WI38 (cell line): ENCODE measurements at regions not wholly inside any gene's neighbourhood (a gene's known extent, or its start where the extent isn't known, plus 50 kb on each side); places are given as distances from the start of the nearest gene placed in this dataset.

ENCODE experiments used
- H3K4me3 ChIP-seq: 2 replicates; pipeline ENCODE4 v1.5.1; 2011; ENCODE audit warnings: low read depth, mild to moderate bottlenecking, control low read depth, low read length
- CTCF ChIP-seq: IDR thresholded peaks from 2 replicates; pipeline ENCODE4 v1.5.1; 2012; ENCODE audit warnings: low read depth, mild to moderate bottlenecking, control low read depth, low read length

GRCh38 chr6:84461461-84461860 is 234.0 kb upstream of the CEP162 start:
- no peak for TF ChIP-seq CTCF
- no peak overlapping the region for H3K4me3 ChIP-seq

- TF ChIP-seq CTCF = no peak
Observed at GRCh38 chr6:84460491-84460890, 233.0 kb upstream of the CEP162 start.

GRCh38 chr6:84459401-84459800 is 232.0 kb upstream of the CEP162 start:
- no peak overlapping the region for H3K4me3 ChIP-seq
- no peak for TF ChIP-seq CTCF

More at GRCh38 chr6:84460491-84460890, 233.0 kb upstream of the CEP162 start:
- no peak overlapping the region for H3K4me3 ChIP-seq

GRCh38 chr6:84458271-84458670 is 230.8 kb upstream of the CEP162 start:
- no peak overlapping the region for H3K4me3 ChIP-seq
- TF ChIP-seq CTCF = no peak

GRCh38 chr6:84457276-84457675 is 229.8 kb upstream of the CEP162 start:
- TF ChIP-seq CTCF = no peak

GRCh38 chr6:84456803-84457202 is 229.4 kb upstream of the CEP162 start:
- no peak for TF ChIP-seq CTCF
- H3K4me3 ChIP-seq = no peak overlapping the region

More at GRCh38 chr6:84457276-84457675, 229.8 kb upstream of the CEP162 start:
- no peak overlapping the region for H3K4me3 ChIP-seq

GRCh38 chr6:84455511-84456029 is 228.1 kb upstream of the CEP162 start:
- no peak for TF ChIP-seq CTCF
- no peak overlapping the region for H3K4me3 ChIP-seq
